CD14-positive monocyte (primary cell): ENCODE measurements at regions not wholly inside any gene's neighbourhood (a gene's known extent, or its start where the extent isn't known, plus 50 kb on each side); places are given as distances from the start of the nearest gene placed in this dataset.

ENCODE experiments used
- DNase-seq, 3 donors: peaks; one replicate each; pipeline ENCODE4 v3.0.0-alpha.2; 2011 to 2022
- H2AFZ ChIP-seq: 2 replicates; pipeline ENCODE4 v1.6.0; 2012; ENCODE audit warnings: mild to moderate bottlenecking, low read depth, low read length, inconsistent platforms; ENCODE audit not compliant: insufficient read depth, poor library complexity, severe bottlenecking
- H3K27ac ChIP-seq, 2 donors: 1 replicate in 1 of 2; 2 replicates in 1 of 2; pipeline ENCODE4 v1.5.1; 2012 to 2013; ENCODE audit warnings: low read length in 2 of 2, control low read depth in 1 of 2, inconsistent platforms in 1 of 2, low read depth in 1 of 2, mild to moderate bottlenecking in 1 of 2
- H3K27me3 ChIP-seq, 2 donors: one replicate each; pipeline versions ENCODE4 v1.6.0 to v1.6.1; 2011 to 2013; ENCODE audit warnings: low read length in 2 of 2; ENCODE audit not compliant: control insufficient read depth in 2 of 2, insufficient read depth in 2 of 2
- H3K36me3 ChIP-seq, 2 donors: replicated peaks in 1 of 2; 1 replicate in 1 of 2; 2 replicates in 1 of 2; pipeline versions ENCODE4 v1.5.1 to v1.6.1; 2012 to 2013; ENCODE audit warnings: low read length in 2 of 2, control low read depth in 1 of 2, inconsistent platforms in 1 of 2, mild to moderate bottlenecking in 1 of 2; ENCODE audit not compliant: insufficient read depth in 2 of 2, control insufficient read depth in 1 of 2
- H3K4me1 ChIP-seq, 2 donors: 1 replicate in 1 of 2; 2 replicates in 1 of 2; pipeline versions ENCODE4 v1.5.1 to v1.6.1; 2012 to 2013; ENCODE audit warnings: low read length in 2 of 2, control low read depth in 1 of 2, inconsistent platforms in 1 of 2, mild to moderate bottlenecking in 1 of 2, moderate library complexity in 1 of 2; ENCODE audit not compliant: insufficient read depth in 2 of 2, control insufficient read depth in 1 of 2
- H3K4me2 ChIP-seq: replicated peaks from 2 replicates; pipeline ENCODE3; 2012; ENCODE audit warnings: low read length, moderate library complexity, mild to moderate bottlenecking; ENCODE audit not compliant: poor library complexity, severe bottlenecking; ENCODE audit errors: extremely low read depth
- H3K4me3 ChIP-seq, 3 experiments: fragments of 200-600 bp in 1 of 3; sonication (generic) in 1 of 3; replicated peaks in 1 of 3; 1 replicate in 2 of 3; 2 replicates in 1 of 3; pipeline ENCODE4 v1.5.1; 2011 to 2013; ENCODE audit warnings: low read length in 3 of 3, mild to moderate bottlenecking in 3 of 3, control low read depth in 2 of 3, low read depth in 2 of 3, inconsistent platforms in 1 of 3, moderate library complexity in 1 of 3
- H3K79me2 ChIP-seq: 2 replicates; pipeline ENCODE4 v1.6.0; 2012; ENCODE audit warnings: mild to moderate bottlenecking, control low read depth, inconsistent platforms, low read length, moderate library complexity; ENCODE audit not compliant: insufficient read depth
- H3K9ac ChIP-seq: 2 replicates; pipeline ENCODE4 v1.6.0; 2017; ENCODE audit warnings: low read length, mild to moderate bottlenecking; ENCODE audit not compliant: insufficient read depth, poor library complexity, severe bottlenecking
- H3K9me3 ChIP-seq, 2 donors: replicated peaks in 1 of 2; 1 replicate in 1 of 2; 2 replicates in 1 of 2; pipeline versions ENCODE4 v1.5.1 to v1.6.1; 2012 to 2013; ENCODE audit warnings: low read length in 2 of 2, control low read depth in 1 of 2; ENCODE audit not compliant: control insufficient read depth in 1 of 2, insufficient read depth in 1 of 2
- H4K20me1 ChIP-seq: 2 replicates; pipeline ENCODE4 v1.6.0; 2012; ENCODE audit warnings: mild to moderate bottlenecking, low read length, control low read depth, moderate library complexity; ENCODE audit not compliant: insufficient read depth
- H3K27ac Mint-ChIP-seq, 7 donors: one replicate each; pipeline ENCODE4 v1.8.0; 2020; ENCODE audit warnings: mild to moderate bottlenecking in 7 of 7, mixed read lengths in 7 of 7, moderate library complexity in 6 of 7, inconsistent platforms in 2 of 7
- H3K27me3 Mint-ChIP-seq, 3 donors: one replicate each; pipeline ENCODE4 v1.8.0; 2021 to 2022; ENCODE audit warnings: low read depth in 3 of 3, mild to moderate bottlenecking in 3 of 3, mixed read lengths in 3 of 3, moderate library complexity in 3 of 3, inconsistent platforms in 1 of 3
- H3K36me3 Mint-ChIP-seq, 2 donors: one replicate each; pipeline ENCODE4 v1.8.0; 2020; ENCODE audit warnings: mixed read lengths in 2 of 2, inconsistent platforms in 1 of 2, mild to moderate bottlenecking in 1 of 2
- H3K4me1 Mint-ChIP-seq: one replicate; pipeline ENCODE4 v1.8.0; 2020; ENCODE audit warnings: mild to moderate bottlenecking, mixed read lengths
- H3K4me3 Mint-ChIP-seq, 2 donors: one replicate each; pipeline ENCODE4 v1.8.0; 2020; ENCODE audit warnings: mild to moderate bottlenecking in 2 of 2, mixed read lengths in 2 of 2, moderate library complexity in 1 of 2
- H3K9me3 Mint-ChIP-seq, 7 donors: one replicate each; pipeline ENCODE4 v1.8.0; 2020 to 2022; ENCODE audit warnings: mixed read lengths in 7 of 7, mild to moderate bottlenecking in 6 of 7, moderate library complexity in 6 of 7, inconsistent platforms in 2 of 7
- WGBS: methylation state at CpG from one replicate; pipeline ENCODE4 v1.1.5; 2013; ENCODE audit warnings: missing lambda C conversion rate; ENCODE audit not compliant: insufficient coverage; 5-methylcytosine and 5-hydroxymethylcytosine counted together
- intact Hi-C, 2 donors: fragments of 100-400 bp; cut with micrococcal nuclease; formaldehyde crosslinking; loops; one replicate each; pipeline versions ENCODE4 v1.15.0 to v1.15.1; 2023
- TF ChIP-seq, protein P1 (sequence below): fragments of 200-600 bp; IDR thresholded peaks from one replicate; pipeline ENCODE4 v1.8.0; 2022; ENCODE audit warnings: antibody characterized with exemption, mild to moderate bottlenecking

- H3K4me1 ChIP-seq, result no peaks in the 10 kb centered on the region
- no peak overlapping the region for H2AFZ ChIP-seq
- Mint-ChIP-seq H3K4me1 (no peaks in the 10 kb centered on the region), H3K27me3 (no peaks in the 10 kb centered on the region), H3K36me3 (no peaks in the 10 kb centered on the region), H3K4me3 (no peak overlapping the region), H3K27ac (no peak overlapping the region), H3K9me3 (peaks cover 0 to 7% (median 5%) of the 10 kb centered on the region in 7 donors)
- intact Hi-C loops, result no loop called here
- H3K36me3 ChIP-seq, result no peaks in the 10 kb centered on the region
- TF ChIP-seq, protein P1, sequence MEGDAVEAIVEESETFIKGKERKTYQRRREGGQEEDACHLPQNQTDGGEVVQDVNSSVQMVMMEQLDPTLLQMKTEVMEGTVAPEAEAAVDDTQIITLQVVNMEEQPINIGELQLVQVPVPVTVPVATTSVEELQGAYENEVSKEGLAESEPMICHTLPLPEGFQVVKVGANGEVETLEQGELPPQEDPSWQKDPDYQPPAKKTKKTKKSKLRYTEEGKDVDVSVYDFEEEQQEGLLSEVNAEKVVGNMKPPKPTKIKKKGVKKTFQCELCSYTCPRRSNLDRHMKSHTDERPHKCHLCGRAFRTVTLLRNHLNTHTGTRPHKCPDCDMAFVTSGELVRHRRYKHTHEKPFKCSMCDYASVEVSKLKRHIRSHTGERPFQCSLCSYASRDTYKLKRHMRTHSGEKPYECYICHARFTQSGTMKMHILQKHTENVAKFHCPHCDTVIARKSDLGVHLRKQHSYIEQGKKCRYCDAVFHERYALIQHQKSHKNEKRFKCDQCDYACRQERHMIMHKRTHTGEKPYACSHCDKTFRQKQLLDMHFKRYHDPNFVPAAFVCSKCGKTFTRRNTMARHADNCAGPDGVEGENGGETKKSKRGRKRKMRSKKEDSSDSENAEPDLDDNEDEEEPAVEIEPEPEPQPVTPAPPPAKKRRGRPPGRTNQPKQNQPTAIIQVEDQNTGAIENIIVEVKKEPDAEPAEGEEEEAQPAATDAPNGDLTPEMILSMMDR, result no peak
- no peak overlapping the region for H3K9ac ChIP-seq
- H3K27me3 ChIP-seq, result no peaks in the 10 kb centered on the region
- no peaks in the 10 kb centered on the region for H4K20me1 ChIP-seq
- H3K9me3 ChIP-seq, result peaks cover 4% of the 10 kb centered on the region in 2 donors
- no peak overlapping the region for H3K4me3 ChIP-seq
- no peaks in the 10 kb centered on the region for H3K79me2 ChIP-seq
- H3K27ac ChIP-seq, result no peak overlapping the region
- WGBS, result no CpG with 5 or more reads among the region's 1 CpG
- H3K4me2 ChIP-seq, result no peak overlapping the region
- DNase-seq, result no peak
These were observed 175.8 kb downstream of the TYW3 start for GRCh38 chr1:74908797-74909196.

DNA sequence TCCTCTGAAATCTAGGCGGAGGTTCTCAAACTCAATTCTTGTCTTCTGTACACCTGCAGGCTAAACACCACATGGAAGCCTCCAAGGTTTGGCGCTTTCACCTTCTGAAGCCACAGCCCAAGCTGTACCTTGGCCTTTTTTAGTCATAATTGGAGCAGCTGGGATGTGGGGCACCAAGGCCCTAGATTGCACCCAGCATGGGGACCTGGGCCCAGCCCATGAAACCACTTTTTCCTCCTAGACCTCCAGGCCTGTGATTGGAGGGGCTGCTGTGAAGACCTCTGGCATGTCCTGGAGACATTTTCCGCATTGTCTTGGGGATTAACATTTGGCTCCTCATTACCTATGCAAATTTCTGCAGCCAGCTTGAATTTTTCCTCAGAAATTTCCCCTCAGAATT is 181.0 kb downstream of the TYW3 start:
- Histone ChIP-seq H3K27me3 (no peaks in the 10 kb centered on the region), H3K4me1 (no peaks in the 10 kb centered on the region), H3K27ac (no peak overlapping the region), H3K79me2 (no peaks in the 10 kb centered on the region), H3K9me3 (peaks cover 4 to 8% of the 10 kb centered on the region in 2 donors), H3K4me3 (no peak overlapping the region), H3K9ac (no peak overlapping the region), H3K4me2 (no peak overlapping the region), H3K36me3 (no peaks in the 10 kb centered on the region), H4K20me1 (no peaks in the 10 kb centered on the region), H2AFZ (no peak overlapping the region)
- intact Hi-C loops, result no loop called here
- H3K9me3 Mint-ChIP-seq, result peaks cover 5 to 25% (median 15%) of the 10 kb centered on the region in 7 donors
- DNase-seq, result no peak
- H3K36me3 Mint-ChIP-seq, result no peaks in the 10 kb centered on the region
- WGBS, result 71% methylated on average over 3 of the region's 3 CpGs
- TF ChIP-seq, protein P1, result no peak
- no peak overlapping the region for H3K27ac Mint-ChIP-seq
- no peaks in the 10 kb centered on the region for H3K27me3 Mint-ChIP-seq
- H3K4me1 Mint-ChIP-seq, result no peaks in the 10 kb centered on the region
- no peak overlapping the region for H3K4me3 Mint-ChIP-seq
